ENCODE measurements at regions not wholly inside any gene's neighbourhood (a gene's known extent, or its start where the extent isn't known, plus 50 kb on each side); places are given as distances from the start of the nearest gene placed in this dataset.

- Mint-ChIP-seq H3K36me3 (ENCODE audit: low read depth) (no peaks in the 10 kb centered on the region), H3K4me1 (peaks cover 9% of the 10 kb centered on the region), H3K9me3 (no peaks in the 10 kb centered on the region), H3K27me3 (ENCODE audit: low read depth, poor library complexity) (peaks cover 5% of the 10 kb centered on the region), H3K27ac (peak overlapping the region; percentile 83), H3K4me3 (no peak overlapping the region)
- DNase-seq = no peak
- TF ChIP-seq CTCF (IDR thresholded peaks at IDR 0.05) = no peak
Observed at GRCh38 chr18:42614619-42615293, 500.7 kb downstream of the RIT2 start.

- Mint-ChIP-seq H3K27ac (no peak overlapping the region), H3K4me1 (peaks cover 9% of the 10 kb centered on the region), H3K9me3 (no peaks in the 10 kb centered on the region), H3K36me3 (ENCODE audit: low read depth) (no peaks in the 10 kb centered on the region), H3K4me3 (no peak overlapping the region), H3K27me3 (ENCODE audit: low read depth, poor library complexity) (no peaks in the 10 kb centered on the region)
- DNase-seq = no peak
- no peak for TF ChIP-seq CTCF (IDR thresholded peaks at IDR 0.05)
Observed at GRCh38 chr18:42617221-42617620, 498.3 kb downstream of the RIT2 start.

- DNase-seq = no peak
- Mint-ChIP-seq H3K4me1 (peaks cover 6% of the 10 kb centered on the region), H3K9me3 (no peaks in the 10 kb centered on the region), H3K36me3 (ENCODE audit: low read depth) (no peaks in the 10 kb centered on the region), H3K27ac (no peak overlapping the region), H3K27me3 (ENCODE audit: low read depth, poor library complexity) (no peaks in the 10 kb centered on the region), H3K4me3 (no peak overlapping the region)
- no peak for TF ChIP-seq CTCF (IDR thresholded peaks at IDR 0.05)
Observed at GRCh38 chr18:42619771-42620170, 495.7 kb downstream of the RIT2 start.

- H3K4me3 Mint-ChIP-seq = no peak overlapping the region
- no peaks in the 10 kb centered on the region for H3K4me1 Mint-ChIP-seq
- no peak for DNase-seq
- H3K9me3 Mint-ChIP-seq = no peaks in the 10 kb centered on the region
- TF ChIP-seq CTCF (IDR thresholded peaks at IDR 0.05) = no peak
- no peaks in the 10 kb centered on the region for H3K27me3 Mint-ChIP-seq (ENCODE audit: low read depth, poor library complexity)
- no peak overlapping the region for H3K27ac Mint-ChIP-seq
- H3K36me3 Mint-ChIP-seq (ENCODE audit: low read depth) = no peaks in the 10 kb centered on the region
Observed at GRCh38 chr18:42620657-42621056, 494.8 kb downstream of the RIT2 start.

- no peak for DNase-seq
- Mint-ChIP-seq H3K27me3 (ENCODE audit: low read depth, poor library complexity) (no peaks in the 10 kb centered on the region), H3K36me3 (ENCODE audit: low read depth) (no peaks in the 10 kb centered on the region)
Observed at GRCh38 chr18:42623935-42624334, 491.6 kb downstream of the RIT2 start.

More at GRCh38 chr18:42623935-42624334, 491.6 kb downstream of the RIT2 start:
- Mint-ChIP-seq H3K4me3 (no peak overlapping the region), H3K4me1 (no peaks in the 10 kb centered on the region), H3K27ac (no peak overlapping the region), H3K9me3 (no peaks in the 10 kb centered on the region)
- no peak for TF ChIP-seq CTCF (IDR thresholded peaks at IDR 0.05)
